HCT116 (cell line): ENCODE measurements at regions not wholly inside any gene's neighbourhood (a gene's known extent, or its start where the extent isn't known, plus 50 kb on each side); places are given as distances from the start of the nearest gene placed in this dataset.

Source experiments
- ATAC-seq: fragments of 200-7000 bp; cut with Tn5 transposase; 2 replicates; pipeline ENCODE4 v1.9.1; 2020; ENCODE audit warnings: mild to moderate bottlenecking, moderate library complexity
- BruUV-seq: library from RNA; stranded (reverse); fragments of 400-500 nt; replicated peaks from 2 replicates; lab custom pipeline; 2021; lab: Mats Ljungman, UMichigan
- CTCF ChIA-PET: fragments of 300-600 bp; sonication (Branson Sonifier 250); formaldehyde crosslinking; loops from one replicate; lab custom pipeline; 2021; ENCODE audit warnings: antibody characterized with exemption; lab: Charles Lee
- POLR2A ChIA-PET: fragments of 300-600, 350-600 bp; sonication (Branson Sonifier 250); formaldehyde crosslinking; loops from one replicate; lab custom pipeline; 2021; ENCODE audit warnings: antibody characterized with exemption; lab: Charles Lee
- RAD21 ChIA-PET, 2 experiments: fragments of 300-600 bp; sonication (Branson Sonifier 250); formaldehyde crosslinking; loops; one replicate each; lab custom pipeline; 2023; ENCODE audit warnings: low total read pairs in 2 of 2; ENCODE audit not compliant: uncharacterized antibody in 2 of 2, unreplicated experiment in 2 of 2, low non-redundant PET in 1 of 2; lab: Charles Lee
- DNase-seq: peaks from one replicate; pipeline ENCODE4 v3.0.0-alpha.2; 2010; ENCODE audit warnings: low read depth, low spot score
- H2AFZ ChIP-seq: fragments of 200-600 bp; shearing (Covaris generic), sonication (generic); 2 replicates; pipeline ENCODE4 v1.6.1; 2017; ENCODE audit warnings: low read depth, mixed run types, mixed read lengths, antibody characterized with exemption, low read length; ENCODE audit not compliant: poor library complexity, severe bottlenecking
- H3K27ac ChIP-seq: 2 replicates; pipeline ENCODE4 v1.5.1; 2012; ENCODE audit warnings: low read depth, low read length
- H3K27me3 ChIP-seq: fragments of 200-600 bp; sonication (generic); 2 replicates; pipeline ENCODE4 v1.6.1; 2016; ENCODE audit warnings: mixed run types, low read length, mixed read lengths; ENCODE audit not compliant: insufficient read depth
- H3K36me3 ChIP-seq, 2 experiments: fragments of 200-500 bp in 1 of 2; fragments of 200-600 bp in 1 of 2; sonication (Bioruptor generic) in 1 of 2; sonication (generic) in 1 of 2; 2 replicates each; pipeline versions ENCODE4 v1.5.1 to v1.6.1; 2014 to 2016; ENCODE audit warnings: low read length in 2 of 2, inconsistent platforms in 1 of 2, mixed read lengths in 1 of 2, mixed run types in 1 of 2; ENCODE audit not compliant: insufficient read depth in 2 of 2, control insufficient read depth in 1 of 2
- H3K4me1 ChIP-seq, 2 experiments: fragments of 200-600 bp in 1 of 2; sonication (generic) in 1 of 2; 2 replicates each; pipeline versions ENCODE4 v1.5.1 to v1.6.1; 2012 to 2017; ENCODE audit warnings: low read length in 2 of 2, inconsistent platforms in 1 of 2, mild to moderate bottlenecking in 1 of 2, mixed read lengths in 1 of 2, mixed run types in 1 of 2, moderate library complexity in 1 of 2; ENCODE audit not compliant: insufficient read depth in 2 of 2, control insufficient read depth in 1 of 2
- H3K4me2 ChIP-seq: fragments of 200-600 bp; sonication (generic); 2 replicates; pipeline ENCODE4 v1.6.1; 2017; ENCODE audit warnings: mixed run types, low read length, mixed read lengths
- H3K4me3 ChIP-seq, 2 experiments: fragments of 200-600 bp in 1 of 2; sonication (generic) in 1 of 2; replicated peaks in 1 of 2; 2 replicates each; pipeline ENCODE4 v1.5.1; 2011 to 2016; ENCODE audit warnings: low read length in 2 of 2, control low read depth in 1 of 2, low read depth in 1 of 2, mild to moderate bottlenecking in 1 of 2, mixed read lengths in 1 of 2, mixed run types in 1 of 2
- H3K79me2 ChIP-seq: fragments of 200-600 bp; sonication (generic); 2 replicates; pipeline ENCODE4 v1.6.1; 2017; ENCODE audit warnings: mild to moderate bottlenecking, mixed run types, low read length, moderate library complexity, mixed read lengths; ENCODE audit not compliant: insufficient read depth
- H3K9ac ChIP-seq: fragments of 200-600 bp; sonication (generic); 2 replicates; pipeline ENCODE4 v1.6.1; 2016; ENCODE audit warnings: low read length, mixed read lengths
- H3K9me2 ChIP-seq: fragments of 200-600 bp; sonication (generic), shearing (Covaris generic); 2 replicates; pipeline ENCODE4 v1.6.1; 2017; ENCODE audit warnings: mixed run types, mild to moderate bottlenecking, moderate library complexity; ENCODE audit not compliant: insufficient read depth
- H3K9me3 ChIP-seq, 2 experiments: fragments of 200-500 bp in 1 of 2; fragments of 200-600 bp in 1 of 2; sonication (Bioruptor generic) in 1 of 2; sonication (generic) in 1 of 2; 2 replicates each; pipeline ENCODE4 v1.6.1; 2014 to 2017; ENCODE audit warnings: low read length in 2 of 2, mixed read lengths in 2 of 2, inconsistent platforms in 1 of 2, low read depth in 1 of 2, mild to moderate bottlenecking in 1 of 2, mixed run types in 1 of 2, moderate library complexity in 1 of 2; ENCODE audit not compliant: control insufficient read depth in 1 of 2, insufficient read depth in 1 of 2
- H4K20me1 ChIP-seq: fragments of 200-600 bp; sonication (generic), shearing (Covaris generic); 2 replicates; pipeline ENCODE4 v1.6.1; 2017; ENCODE audit warnings: mixed run types, mild to moderate bottlenecking, moderate library complexity; ENCODE audit not compliant: insufficient read depth
- CBX3 ChIP-seq: IDR thresholded peaks from 2 replicates; pipeline ENCODE4 v1.6.1; 2012; ENCODE audit warnings: low read depth
- ELF1 ChIP-seq: IDR thresholded peaks from 2 replicates; pipeline ENCODE4 v1.6.1; 2012; ENCODE audit warnings: low read depth, borderline replicate concordance
- EZH2 ChIP-seq: fragments of 200-600 bp; sonication (generic); IDR thresholded peaks from 2 replicates; pipeline ENCODE4 v1.6.1; 2017; ENCODE audit warnings: antibody characterized with exemption, mixed run types
- EZH2phosphoT487 ChIP-seq: fragments of 200-600 bp; IDR thresholded peaks from 2 replicates; pipeline ENCODE4 v1.6.1; 2018; ENCODE audit warnings: antibody characterized with exemption, borderline replicate concordance
- FOSL1 ChIP-seq: IDR thresholded peaks from 2 replicates; pipeline ENCODE4 v1.6.1; 2012; ENCODE audit warnings: low read depth
- JUND ChIP-seq: IDR thresholded peaks from 2 replicates; pipeline ENCODE4 v1.6.1; 2012
- POLR2A ChIP-seq: IDR thresholded peaks from 2 replicates; pipeline ENCODE4 v1.7.0; 2011; ENCODE audit warnings: borderline replicate concordance; ENCODE audit not compliant: insufficient read depth, insufficient read length; ENCODE audit errors: extremely low read depth
- RAD21 ChIP-seq: IDR thresholded peaks from 2 replicates; pipeline ENCODE4 v1.6.1; 2012; ENCODE audit warnings: low read depth, mild to moderate bottlenecking
- SIN3A ChIP-seq: IDR thresholded peaks from 2 replicates; pipeline ENCODE4 v1.6.1; 2012; ENCODE audit warnings: low read depth
- SP1 ChIP-seq: IDR thresholded peaks from 2 replicates; pipeline ENCODE4 v1.6.1; 2012; ENCODE audit warnings: low read depth
- TCF7L2 ChIP-seq: IDR thresholded peaks from 2 replicates; pipeline ENCODE4 v1.7.0; 2011; ENCODE audit warnings: borderline replicate concordance, inconsistent platforms; ENCODE audit not compliant: insufficient read depth, insufficient read length; ENCODE audit errors: extremely low read depth
- ZFX ChIP-seq: fragments of 450-650 bp; IDR thresholded peaks from 2 replicates; pipeline ENCODE4 v1.6.1; 2017
- ZNF274 ChIP-seq: fragments of 200-500 bp; sonication (Bioruptor generic); IDR thresholded peaks from 2 replicates; pipeline ENCODE4 v1.6.1; 2014; ENCODE audit warnings: mild to moderate bottlenecking, low read depth, low read length, inconsistent platforms
- intact Hi-C: fragments of 100-400 bp; cut with micrococcal nuclease; formaldehyde crosslinking; loops from 2 replicates; pipeline ENCODE4 v1.10.0; 2022
- TF ChIP-seq, protein P1 (sequence below): IDR thresholded peaks from 2 replicates; pipeline ENCODE4 v1.6.1; 2012; ENCODE audit warnings: low read depth
- TF ChIP-seq, protein P2 (sequence below): IDR thresholded peaks from 2 replicates; pipeline ENCODE4 v1.6.1; 2012
- TF ChIP-seq, protein P3 (sequence below), 3 experiments: fragments of 200-600 bp in 1 of 3; sonication (generic) in 1 of 3; IDR thresholded peaks in 2 of 3; conservative IDR thresholded peaks in 1 of 3; 2 replicates each; pipeline ENCODE4 v1.5.1; 2012 to 2017; ENCODE audit warnings: low read depth in 2 of 3, low read length in 2 of 3, antibody characterized with exemption in 1 of 3, borderline replicate concordance in 1 of 3, control low read depth in 1 of 3, mild to moderate bottlenecking in 1 of 3, mixed read lengths in 1 of 3, mixed run types in 1 of 3, moderate library complexity in 1 of 3; ENCODE audit not compliant: insufficient read depth in 1 of 3

DNA sequence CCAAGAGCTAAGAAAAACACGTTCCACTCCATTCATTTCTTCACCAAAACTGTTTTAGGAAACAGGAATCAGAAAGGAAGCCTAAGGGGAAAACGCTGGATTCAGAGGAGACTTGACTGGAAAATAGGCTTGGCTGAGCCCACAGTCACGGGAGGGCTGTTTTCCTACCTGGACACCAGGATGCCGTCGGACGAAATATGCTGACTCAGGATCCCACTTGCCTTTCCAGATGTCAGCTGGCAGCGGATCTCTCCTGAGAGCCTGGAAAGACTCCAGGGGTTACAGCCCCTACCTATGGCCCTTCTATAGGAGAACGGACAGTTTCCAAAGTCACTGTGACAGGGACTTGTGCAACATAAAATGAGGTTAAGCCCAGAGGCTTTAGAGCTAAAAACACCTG is 245.1 kb downstream of the C16orf95 start:
- no peaks in the 10 kb centered on the region for H3K79me2 ChIP-seq
- TF ChIP-seq RAD21 (no peak), POLR2A (no peak), ELF1 (no peak), TCF7L2 (no peak), CBX3 (no peak), EZH2phosphoT487 (no peak), ZNF274 (no peak), FOSL1 (no peak), JUND (no peak), SIN3A (no peak), ZFX (no peak), SP1 (no peak), EZH2 (no peak)
- TF ChIP-seq, protein P1, sequence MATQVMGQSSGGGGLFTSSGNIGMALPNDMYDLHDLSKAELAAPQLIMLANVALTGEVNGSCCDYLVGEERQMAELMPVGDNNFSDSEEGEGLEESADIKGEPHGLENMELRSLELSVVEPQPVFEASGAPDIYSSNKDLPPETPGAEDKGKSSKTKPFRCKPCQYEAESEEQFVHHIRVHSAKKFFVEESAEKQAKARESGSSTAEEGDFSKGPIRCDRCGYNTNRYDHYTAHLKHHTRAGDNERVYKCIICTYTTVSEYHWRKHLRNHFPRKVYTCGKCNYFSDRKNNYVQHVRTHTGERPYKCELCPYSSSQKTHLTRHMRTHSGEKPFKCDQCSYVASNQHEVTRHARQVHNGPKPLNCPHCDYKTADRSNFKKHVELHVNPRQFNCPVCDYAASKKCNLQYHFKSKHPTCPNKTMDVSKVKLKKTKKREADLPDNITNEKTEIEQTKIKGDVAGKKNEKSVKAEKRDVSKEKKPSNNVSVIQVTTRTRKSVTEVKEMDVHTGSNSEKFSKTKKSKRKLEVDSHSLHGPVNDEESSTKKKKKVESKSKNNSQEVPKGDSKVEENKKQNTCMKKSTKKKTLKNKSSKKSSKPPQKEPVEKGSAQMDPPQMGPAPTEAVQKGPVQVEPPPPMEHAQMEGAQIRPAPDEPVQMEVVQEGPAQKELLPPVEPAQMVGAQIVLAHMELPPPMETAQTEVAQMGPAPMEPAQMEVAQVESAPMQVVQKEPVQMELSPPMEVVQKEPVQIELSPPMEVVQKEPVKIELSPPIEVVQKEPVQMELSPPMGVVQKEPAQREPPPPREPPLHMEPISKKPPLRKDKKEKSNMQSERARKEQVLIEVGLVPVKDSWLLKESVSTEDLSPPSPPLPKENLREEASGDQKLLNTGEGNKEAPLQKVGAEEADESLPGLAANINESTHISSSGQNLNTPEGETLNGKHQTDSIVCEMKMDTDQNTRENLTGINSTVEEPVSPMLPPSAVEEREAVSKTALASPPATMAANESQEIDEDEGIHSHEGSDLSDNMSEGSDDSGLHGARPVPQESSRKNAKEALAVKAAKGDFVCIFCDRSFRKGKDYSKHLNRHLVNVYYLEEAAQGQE: no peak
- TF ChIP-seq, protein P2, sequence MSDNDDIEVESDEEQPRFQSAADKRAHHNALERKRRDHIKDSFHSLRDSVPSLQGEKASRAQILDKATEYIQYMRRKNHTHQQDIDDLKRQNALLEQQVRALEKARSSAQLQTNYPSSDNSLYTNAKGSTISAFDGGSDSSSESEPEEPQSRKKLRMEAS: no peak
- TF ChIP-seq, protein P3, sequence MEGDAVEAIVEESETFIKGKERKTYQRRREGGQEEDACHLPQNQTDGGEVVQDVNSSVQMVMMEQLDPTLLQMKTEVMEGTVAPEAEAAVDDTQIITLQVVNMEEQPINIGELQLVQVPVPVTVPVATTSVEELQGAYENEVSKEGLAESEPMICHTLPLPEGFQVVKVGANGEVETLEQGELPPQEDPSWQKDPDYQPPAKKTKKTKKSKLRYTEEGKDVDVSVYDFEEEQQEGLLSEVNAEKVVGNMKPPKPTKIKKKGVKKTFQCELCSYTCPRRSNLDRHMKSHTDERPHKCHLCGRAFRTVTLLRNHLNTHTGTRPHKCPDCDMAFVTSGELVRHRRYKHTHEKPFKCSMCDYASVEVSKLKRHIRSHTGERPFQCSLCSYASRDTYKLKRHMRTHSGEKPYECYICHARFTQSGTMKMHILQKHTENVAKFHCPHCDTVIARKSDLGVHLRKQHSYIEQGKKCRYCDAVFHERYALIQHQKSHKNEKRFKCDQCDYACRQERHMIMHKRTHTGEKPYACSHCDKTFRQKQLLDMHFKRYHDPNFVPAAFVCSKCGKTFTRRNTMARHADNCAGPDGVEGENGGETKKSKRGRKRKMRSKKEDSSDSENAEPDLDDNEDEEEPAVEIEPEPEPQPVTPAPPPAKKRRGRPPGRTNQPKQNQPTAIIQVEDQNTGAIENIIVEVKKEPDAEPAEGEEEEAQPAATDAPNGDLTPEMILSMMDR (IDR thresholded peaks at IDR 0.05 in 2 of 3, conservative IDR thresholded peaks at IDR 0.05 in 1 of 3; ENCODE audit: borderline replicate concordance in 1 of 3, insufficient read depth in 1 of 3, low read depth in 2 of 3, low read length in 2 of 3): no peak
- intact Hi-C loops: no loop called here
- no TSS peak for BruUV-seq
- ATAC-seq (no peak), DNase-seq (no peak)
- H3K4me3 ChIP-seq: no peak overlapping the region
- H3K27ac ChIP-seq: no peak overlapping the region
- no peak overlapping the region for H3K9ac ChIP-seq
- H3K27me3 ChIP-seq: no peaks in the 10 kb centered on the region
- CTCF ChIA-PET: interaction anchor here (0.7 to 2.1 kb wide), 2 partner anchors 10 to 55 kb away, joined by 4 to 12 read pairs; no protein-coding TSS in a partner anchor
- no peaks in the 10 kb centered on the region for H3K9me2 ChIP-seq
- H2AFZ ChIP-seq: no peak overlapping the region
- H3K4me1 ChIP-seq: peaks cover 7 to 8% of the 10 kb centered on the region in 2 experiments; a peak in 3 of 4 replicates
- H3K4me2 ChIP-seq: no peak overlapping the region
- no peaks in the 10 kb centered on the region for H3K9me3 ChIP-seq
- no peaks in the 10 kb centered on the region for H4K20me1 ChIP-seq
- POLR2A ChIA-PET: no interaction called here
- H3K36me3 ChIP-seq: no peaks in the 10 kb centered on the region
- RAD21 ChIA-PET: interaction anchor here in 1 of 2 experiments (1.0 kb wide), 1 partner anchor 9 kb away, joined by 4 read pairs; no protein-coding TSS in a partner anchor
